Activated B cell treated with CpG ODN at 0.5 μM for 24 hours (primary cell): ENCODE measurements at regions not wholly inside any gene's neighbourhood (a gene's known extent, or its start where the extent isn't known, plus 50 kb on each side); places are given as distances from the start of the nearest gene placed in this dataset.

Experiments used
- ATAC-seq: fragments of 200-7000 bp; cut with Tn5 transposase; one replicate; pipeline ENCODE4 v1.10.0; 2021; ENCODE audit warnings: low read depth, mild to moderate bottlenecking, moderate library complexity
- CTCF ChIA-PET: fragments of 350-600 bp; sonication (Branson Sonifier 250); formaldehyde crosslinking; loops from one replicate; lab custom pipeline; 2021; ENCODE audit warnings: antibody characterized with exemption; lab: Charles Lee
- POLR2A ChIA-PET: fragments of 350-600 bp; sonication (Branson Sonifier 250); formaldehyde crosslinking; loops from one replicate; lab custom pipeline; 2021; ENCODE audit warnings: antibody characterized with exemption; lab: Charles Lee
- DNase-seq: peaks from one replicate; pipeline ENCODE4 v3.0.0; 2022
- H3K27ac Mint-ChIP-seq: one replicate; pipeline ENCODE4 v1.8.0; 2020; ENCODE audit warnings: mixed read lengths
- H3K27me3 Mint-ChIP-seq: one replicate; pipeline ENCODE4 v1.8.0; 2021; ENCODE audit warnings: mixed read lengths
- H3K36me3 Mint-ChIP-seq: one replicate; pipeline ENCODE4 v1.8.0; 2021; ENCODE audit warnings: low read depth, mixed read lengths
- H3K4me1 Mint-ChIP-seq: one replicate; pipeline ENCODE4 v1.8.0; 2021; ENCODE audit warnings: mixed read lengths
- H3K4me3 Mint-ChIP-seq: one replicate; pipeline ENCODE4 v1.8.0; 2020; ENCODE audit warnings: mild to moderate bottlenecking, mixed read lengths
- H3K9me3 Mint-ChIP-seq: one replicate; pipeline ENCODE4 v1.8.0; 2020; ENCODE audit warnings: mixed read lengths
- CTCF ChIP-seq: fragments of 200-600 bp; IDR thresholded peaks from one replicate; pipeline ENCODE4 v1.8.0; 2022; ENCODE audit warnings: antibody characterized with exemption, mild to moderate bottlenecking
- intact Hi-C: fragments of 100-400 bp; cut with micrococcal nuclease; formaldehyde crosslinking; loops from one replicate; pipeline ENCODE4 v1.15.1; 2024

- DNase-seq (no peak), ATAC-seq (no peak)
- H3K9me3 Mint-ChIP-seq = no peaks in the 10 kb centered on the region
- no peak for TF ChIP-seq CTCF
- no peak overlapping the region for H3K27ac Mint-ChIP-seq
- intact Hi-C loops = no loop called here
- H3K27me3 Mint-ChIP-seq = peaks cover 7% of the 10 kb centered on the region
- CTCF ChIA-PET = no interaction called here
- H3K4me1 Mint-ChIP-seq = no peaks in the 10 kb centered on the region
- H3K36me3 Mint-ChIP-seq = no peaks in the 10 kb centered on the region
- no peak overlapping the region for H3K4me3 Mint-ChIP-seq
- POLR2A ChIA-PET = no interaction called here
These were observed 193.0 kb downstream of the SP3 start for GRCh38 chr2:173772205-173772604.

GRCh38 chr2:173773076-173773475 is 192.1 kb downstream of the SP3 start:
- no peak for DNase-seq
- TF ChIP-seq CTCF = no peak
- ChIA-PET CTCF (no interaction called here), POLR2A (no interaction called here)
- Mint-ChIP-seq H3K36me3 (no peaks in the 10 kb centered on the region), H3K27ac (no peak overlapping the region), H3K9me3 (no peaks in the 10 kb centered on the region), H3K27me3 (peaks cover 7% of the 10 kb centered on the region), H3K4me3 (no peak overlapping the region), H3K4me1 (no peaks in the 10 kb centered on the region)
- intact Hi-C loops = no loop called here
- ATAC-seq = no peak

- CTCF ChIA-PET = no interaction called here
- POLR2A ChIA-PET = no interaction called here
- H3K27me3 Mint-ChIP-seq = peaks cover 7% of the 10 kb centered on the region
- H3K9me3 Mint-ChIP-seq = no peaks in the 10 kb centered on the region
- TF ChIP-seq CTCF = no peak
- intact Hi-C loops = no loop called here
- ATAC-seq = no peak
- H3K36me3 Mint-ChIP-seq = no peaks in the 10 kb centered on the region
- DNase-seq = no peak
- no peak overlapping the region for H3K4me3 Mint-ChIP-seq
- H3K27ac Mint-ChIP-seq = no peak overlapping the region
- no peaks in the 10 kb centered on the region for H3K4me1 Mint-ChIP-seq
These were observed 189.7 kb downstream of the SP3 start for GRCh38 chr2:173775440-173775839.

- ATAC-seq (no peak), DNase-seq (no peak)
- ChIA-PET POLR2A (no interaction called here), CTCF (no interaction called here)
- H3K4me1 Mint-ChIP-seq = no peaks in the 10 kb centered on the region
- no peak overlapping the region for H3K27ac Mint-ChIP-seq
- H3K36me3 Mint-ChIP-seq = no peaks in the 10 kb centered on the region
- no peak overlapping the region for H3K4me3 Mint-ChIP-seq
- H3K9me3 Mint-ChIP-seq = peaks cover 3% of the 10 kb centered on the region
- TF ChIP-seq CTCF = no peak
- intact Hi-C loops = no loop called here
- peaks cover 19% of the 10 kb centered on the region for H3K27me3 Mint-ChIP-seq
These were observed 182.5 kb downstream of the SP3 start for GRCh38 chr2:173782681-173783080.

- Mint-ChIP-seq H3K9me3 (peaks cover 3% of the 10 kb centered on the region), H3K27ac (no peak overlapping the region), H3K36me3 (no peaks in the 10 kb centered on the region), H3K4me1 (no peaks in the 10 kb centered on the region), H3K4me3 (no peak overlapping the region), H3K27me3 (peaks cover 19% of the 10 kb centered on the region)
- POLR2A ChIA-PET = no interaction called here
- TF ChIP-seq CTCF = no peak
- DNase-seq (no peak), ATAC-seq (no peak)
- intact Hi-C loops = no loop called here
- CTCF ChIA-PET = no interaction called here
These were observed 181.8 kb downstream of the SP3 start for GRCh38 chr2:173783382-173783781.
